Anterior cingulate cortex (tissue), 58 donors: ENCODE measurements at regions not wholly inside any gene's neighbourhood (a gene's known extent, or its start where the extent isn't known, plus 50 kb on each side); places are given as distances from the start of the nearest gene placed in this dataset.
A peak's percentile ranks its signal among the peaks of the same experiment; 100 is the strongest.
"Not testable (repeated sequence)": the region's sequence is repeated elsewhere in the genome, so short reads cannot be mapped to it uniquely, and the experiment has no call there.

Source experiments
- DNase-seq, 58 donors: peaks; one replicate each; lab custom pipeline; 2025; lab: John Stamatoyannopoulos, UW

- DNase-seq: no peak
Measured at GRCh38 chr1:200496937-200497336, 87.1 kb upstream of the ZNF281 start.

- no peak for DNase-seq
Measured at GRCh38 chr1:200495901-200496300, 86.1 kb upstream of the ZNF281 start.

- no peak for DNase-seq
Measured at GRCh38 chr1:200493344-200493743, 83.5 kb upstream of the ZNF281 start.

- no peak for DNase-seq
Measured at GRCh38 chr1:200491103-200491502, 81.3 kb upstream of the ZNF281 start.

- DNase-seq: no peak
Measured at GRCh38 chr1:200490183-200490582, 80.3 kb upstream of the ZNF281 start.

- DNase-seq: peak in 40 of 58 donors; percentile 2 to 72 (median 18)
Measured at GRCh38 chr1:200488375-200489165, 78.7 kb upstream of the ZNF281 start.

- DNase-seq: no peak
Measured at GRCh38 chr1:200487650-200488049, 77.8 kb upstream of the ZNF281 start.

- DNase-seq: no peak
Measured at GRCh38 chr1:200486634-200487033, 76.8 kb upstream of the ZNF281 start.

- DNase-seq: not testable (repeated sequence)
Measured at GRCh38 chr1:200484438-200484946, 74.7 kb upstream of the ZNF281 start.

GRCh38 chr1:200483491-200484143, 73.8 kb upstream of the ZNF281 start:
- no peak for DNase-seq

GRCh38 chr1:200480964-200481363, 71.1 kb upstream of the ZNF281 start:
- DNase-seq: no peak

- DNase-seq: peak in 1 of 58 donors; percentile 1
Measured at GRCh38 chr1:200479816-200480215, 70.0 kb upstream of the ZNF281 start.

- no peak for DNase-seq
Measured at GRCh38 chr1:200478945-200479558, 69.2 kb upstream of the ZNF281 start.

- no peak for DNase-seq
Measured at GRCh38 chr1:200478239-200478623, 68.4 kb upstream of the ZNF281 start.

GRCh38 chr1:200474633-200475032, 64.8 kb upstream of the ZNF281 start:
- no peak for DNase-seq

GRCh38 chr1:200473698-200474371, 64.0 kb upstream of the ZNF281 start:
- DNase-seq: no peak

GRCh38 chr1:200471739-200472138, 61.9 kb upstream of the ZNF281 start:
- no peak for DNase-seq

- DNase-seq: no peak
Measured at GRCh38 chr1:200468264-200469001, 58.6 kb upstream of the ZNF281 start.

- DNase-seq: no peak
Measured at GRCh38 chr1:200464784-200465400, 55.1 kb upstream of the ZNF281 start.
